HG03354 (cell line): ENCODE measurements at regions not wholly inside any gene's neighbourhood (a gene's known extent, or its start where the extent isn't known, plus 50 kb on each side); places are given as distances from the start of the nearest gene placed in this dataset.

ENCODE experiments used
- ATAC-seq: cut with Tn5 transposase; IDR thresholded peaks from one replicate; pipeline ENCODE4 v1.9.1; 2021; ENCODE audit warnings: mild to moderate bottlenecking; ENCODE audit not compliant: unreplicated experiment, poor library complexity, severe bottlenecking

- ATAC-seq, result no peak
Observed at GRCh38 chr9:91085517-91086291, 276.0 kb downstream of the AUH start.

- ATAC-seq, result no peak
Observed at GRCh38 chr9:91086657-91087461, 274.9 kb downstream of the AUH start.

- ATAC-seq, result no peak
Observed at GRCh38 chr9:91087462-91087759, 274.3 kb downstream of the AUH start.

GRCh38 chr9:91089405-91090129 is 272.2 kb downstream of the AUH start:
- ATAC-seq, result no peak

- no peak for ATAC-seq
Observed at GRCh38 chr9:91090130-91090410, 271.6 kb downstream of the AUH start.

GRCh38 chr9:91092214-91092613 is 269.5 kb downstream of the AUH start:
- no peak for ATAC-seq

- ATAC-seq, result no peak
Observed at GRCh38 chr9:91094324-91095088, 267.2 kb downstream of the AUH start.

- ATAC-seq, result no peak
Observed at GRCh38 chr9:91098203-91098850, 263.4 kb downstream of the AUH start.

- ATAC-seq, result no peak
Observed at GRCh38 chr9:91099436-91099835, 262.3 kb downstream of the AUH start.

GRCh38 chr9:91100878-91101450 is 260.8 kb downstream of the AUH start:
- no peak for ATAC-seq

GRCh38 chr9:91101611-91102168 is 260.0 kb downstream of the AUH start:
- ATAC-seq, result peak; percentile 72

GRCh38 chr9:91102269-91102668 is 259.4 kb downstream of the AUH start:
- no peak for ATAC-seq

- ATAC-seq, result no peak
Observed at GRCh38 chr9:91103931-91104330, 257.8 kb downstream of the AUH start.

- ATAC-seq, result no peak
Observed at GRCh38 chr9:91106415-91107081, 255.2 kb downstream of the AUH start.

GRCh38 chr9:91111226-91111625 is 250.5 kb downstream of the AUH start:
- ATAC-seq, result no peak

- ATAC-seq, result no peak
Observed at GRCh38 chr9:91111876-91112275, 249.8 kb downstream of the AUH start.

- no peak for ATAC-seq
Observed at GRCh38 chr9:91113016-91113415, 248.7 kb downstream of the AUH start.

GRCh38 chr9:91114450-91114849 is 247.3 kb downstream of the AUH start:
- no peak for ATAC-seq

- no peak for ATAC-seq
Observed at GRCh38 chr9:91116211-91116610, 245.5 kb downstream of the AUH start.
